ENCODE measurements at regions not wholly inside any gene's neighbourhood (a gene's known extent, or its start where the extent isn't known, plus 50 kb on each side); places are given as distances from the start of the nearest gene placed in this dataset.

GRCh38 chr4:137587796-137588195 lies 55.5 kb upstream of the PCDH18 start:
- no peak for TF ChIP-seq CTCF (IDR thresholded peaks at IDR 0.05)
- DNase-seq = no peak

GRCh38 chr4:137583671-137584070 lies 51.4 kb upstream of the PCDH18 start:
- Histone ChIP-seq H3K4me1 (no peaks in the 10 kb centered on the region), H3K9ac (ENCODE audit: low read depth in 2 of 2, low read length in 2 of 2) (no peak overlapping the region), H3K9me3 (no peaks in the 10 kb centered on the region), H3K27me3 (no peaks in the 10 kb centered on the region), H3K27ac (no peak overlapping the region), H3K36me3 (no peaks in the 10 kb centered on the region), H3K4me3 (no peak overlapping the region)
- no peak for DNase-seq
- intact Hi-C loops (cut with DNase I) = no loop called here
- no peak for TF ChIP-seq CTCF (IDR thresholded peaks at IDR 0.05)

More at GRCh38 chr4:137587796-137588195, 55.5 kb upstream of the PCDH18 start:
- no peaks in the 10 kb centered on the region for H3K36me3 ChIP-seq
- H3K27me3 ChIP-seq = no peaks in the 10 kb centered on the region
- no peaks in the 10 kb centered on the region for H3K4me1 ChIP-seq
- intact Hi-C loops (cut with DNase I) = no loop called here
- H3K9me3 ChIP-seq = no peaks in the 10 kb centered on the region
- no peak overlapping the region for H3K27ac ChIP-seq
- H3K9ac ChIP-seq (ENCODE audit: low read depth in 2 of 2, low read length in 2 of 2) = no peak overlapping the region
- no peak overlapping the region for H3K4me3 ChIP-seq
